Inferior parietal cortex (tissue), 1 donor: ENCODE measurements at regions not wholly inside any gene's neighbourhood (a gene's known extent, or its start where the extent isn't known, plus 50 kb on each side); places are given as distances from the start of the nearest gene placed in this dataset.
"Not testable (repeated sequence)": the region's sequence is repeated elsewhere in the genome, so short reads cannot be mapped to it uniquely, and the experiment has no call there.

Experiments used
- DNase-seq: peaks from one replicate; pipeline ENCODE4 v3.0.0-alpha.2; 2016; ENCODE audit errors: extremely low spot score

DNA sequence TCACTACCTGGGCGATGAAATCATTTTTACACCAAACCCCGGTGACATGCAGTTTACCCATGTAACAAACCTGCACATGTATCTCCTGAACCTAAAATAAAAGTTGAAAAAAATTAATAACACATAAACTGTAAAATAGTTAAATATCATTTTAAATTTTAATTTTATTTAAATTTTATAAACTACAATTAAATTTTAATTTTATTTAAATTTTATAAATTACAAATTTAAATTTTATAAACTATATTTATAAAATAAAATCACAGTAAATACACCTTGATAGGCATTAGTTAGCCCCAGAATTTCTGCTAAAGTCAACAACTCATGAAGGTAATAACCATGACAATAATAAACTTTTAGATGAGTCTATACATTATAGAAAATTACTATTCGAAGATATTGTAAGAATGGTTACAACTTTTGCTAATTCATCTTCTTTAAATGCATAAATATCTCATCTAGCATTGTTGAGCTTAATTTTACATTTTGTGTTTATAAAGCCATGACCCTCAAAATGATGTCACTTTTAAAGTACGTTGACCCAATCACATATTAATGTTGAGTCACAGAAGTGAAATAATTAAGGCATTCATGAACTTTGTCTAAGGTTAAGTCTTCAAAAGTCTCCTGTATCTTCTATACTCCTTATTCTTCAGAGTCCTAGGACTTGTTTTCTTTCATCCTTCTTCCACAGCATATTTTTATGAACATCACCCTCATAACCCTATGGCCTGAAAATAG lies 755.8 kb upstream of the LCORL start:
- DNase-seq = no peak

DNA sequence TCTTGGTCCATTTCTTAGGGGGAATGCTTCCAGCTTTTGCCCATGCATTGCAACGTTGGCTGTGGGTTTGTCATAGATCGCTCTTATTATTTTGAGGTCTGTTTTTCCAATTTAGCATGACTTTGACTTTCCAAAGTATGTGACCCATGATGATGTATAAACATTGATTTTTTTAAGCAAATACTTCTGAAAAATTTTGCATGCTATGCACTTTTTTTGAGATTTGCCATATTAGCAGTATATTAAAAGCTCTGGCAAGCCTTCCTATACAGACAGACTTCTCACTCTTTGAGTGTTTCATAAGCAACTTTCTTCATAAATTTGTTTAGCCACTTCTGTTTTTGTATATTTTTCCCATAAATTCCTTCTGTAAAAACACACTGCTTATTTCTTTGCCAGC lies 746.4 kb upstream of the LCORL start:
- DNase-seq = no peak

DNA sequence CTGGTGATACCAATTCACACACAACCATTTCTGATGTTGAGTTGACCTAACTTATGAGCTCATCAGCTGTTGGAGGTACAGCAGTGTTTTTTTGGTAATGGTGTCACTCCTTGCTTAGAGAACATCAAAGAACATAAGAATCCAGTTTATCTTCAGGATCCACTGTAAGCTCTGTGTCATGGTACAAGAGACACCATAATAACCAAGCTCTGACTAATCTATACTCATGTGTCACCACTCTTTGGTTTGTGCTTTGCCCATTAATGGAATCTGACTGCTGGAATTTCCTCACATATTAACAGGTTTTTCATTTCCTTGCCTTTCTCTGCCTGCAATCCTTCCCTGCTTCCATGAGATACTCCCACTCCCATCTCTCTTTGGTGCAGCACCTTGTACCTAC lies 735.1 kb upstream of the LCORL start:
- DNase-seq = no peak

DNA sequence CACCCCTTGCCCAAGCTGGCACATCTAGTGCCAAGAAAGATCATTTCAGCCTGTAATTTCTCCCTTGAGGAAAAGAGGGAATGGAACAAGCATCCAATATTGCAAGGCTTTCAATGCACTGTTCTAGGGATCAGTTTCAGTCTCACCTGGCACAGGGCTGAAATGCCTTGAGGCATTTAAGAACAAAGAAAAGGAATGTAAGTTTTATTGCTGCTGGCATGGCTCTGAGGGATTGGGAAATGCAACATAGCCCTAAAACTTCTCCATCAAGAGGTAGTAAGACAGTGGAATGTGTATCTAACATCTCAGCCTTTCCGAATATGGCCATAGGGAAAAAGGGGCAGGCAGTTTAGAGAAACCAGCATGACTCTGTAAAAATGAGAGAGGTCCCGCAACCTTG lies 732.6 kb upstream of the LCORL start:
- DNase-seq = no peak

DNA sequence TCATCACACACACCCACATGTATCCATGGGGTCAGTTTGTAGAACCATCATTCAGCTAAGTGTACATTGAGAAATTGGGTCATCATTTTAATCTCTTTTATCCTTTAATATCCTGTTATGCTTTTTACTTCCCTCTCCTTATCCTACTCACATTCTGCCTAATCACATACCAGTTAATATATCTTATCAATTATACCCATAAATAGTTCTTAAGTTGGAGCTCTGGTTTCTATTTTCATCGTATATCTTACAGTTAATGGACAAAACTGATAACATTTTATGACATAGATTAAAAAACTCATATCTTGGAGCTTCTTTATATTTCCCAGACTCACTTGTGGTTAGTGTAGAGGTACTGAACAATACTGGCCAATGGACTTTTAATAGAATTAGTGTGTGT lies 729.5 kb upstream of the LCORL start:
- DNase-seq = no peak

DNA sequence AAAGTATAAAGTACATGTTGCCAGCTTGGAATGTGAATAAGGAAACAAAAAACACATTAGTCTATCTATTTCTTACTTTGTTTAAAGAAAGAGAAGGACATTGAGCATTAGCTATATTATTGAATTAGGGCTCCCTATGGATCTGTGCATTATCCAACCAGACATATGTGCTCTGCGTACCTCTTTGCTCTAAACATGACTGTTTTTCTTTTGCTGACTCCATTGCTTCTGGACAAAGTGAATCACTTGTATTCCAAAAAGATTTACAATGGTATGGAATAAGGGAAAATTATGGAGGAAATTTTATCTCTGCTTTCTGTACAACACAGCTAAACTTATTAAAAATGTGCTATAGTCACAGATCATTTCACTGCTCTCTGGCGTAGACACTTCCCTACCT lies 727.8 kb upstream of the LCORL start:
- no peak for DNase-seq

DNA sequence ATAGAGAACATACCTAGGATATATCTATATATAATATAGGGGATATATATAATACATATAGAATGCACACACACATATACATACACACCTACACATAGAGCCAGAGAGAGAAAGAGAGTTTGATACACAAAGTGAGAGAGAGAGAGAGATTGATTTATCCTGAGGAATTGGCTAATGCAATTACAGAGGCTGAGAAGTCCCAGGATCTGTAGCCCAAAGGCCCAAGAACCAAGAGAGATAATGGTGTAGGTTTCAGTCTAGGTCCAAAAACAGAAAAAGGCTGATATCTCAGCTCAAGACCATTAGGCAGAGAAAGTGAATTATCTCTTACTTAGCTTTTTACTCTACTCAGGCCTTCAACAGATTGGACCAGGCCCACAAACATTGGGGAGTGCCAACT lies 715.0 kb upstream of the LCORL start:
- DNase-seq = no peak

DNA sequence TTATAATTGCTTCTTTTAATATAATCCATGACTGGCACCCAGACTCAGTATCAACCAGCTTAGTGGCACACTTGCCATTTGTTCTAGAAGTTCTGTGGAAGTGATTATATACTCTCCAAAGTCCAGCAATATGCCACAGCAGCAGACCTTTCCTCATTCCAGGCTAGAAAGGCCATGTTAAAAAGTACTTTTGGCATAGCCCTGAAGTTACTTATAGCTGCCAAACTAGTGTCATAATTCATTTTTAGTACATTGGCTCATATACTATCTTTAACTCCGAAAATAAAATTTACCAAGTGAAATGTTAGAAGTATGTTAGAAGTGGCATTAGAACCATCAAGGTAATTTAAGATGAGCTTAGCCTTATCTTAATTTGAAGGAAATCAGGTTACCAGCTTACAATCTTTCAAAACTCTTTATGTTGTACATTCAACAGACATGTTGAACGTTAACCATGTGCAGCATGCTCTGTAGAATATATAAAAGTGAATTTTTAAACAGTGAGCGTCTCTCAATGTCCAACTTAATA lies 714.2 kb upstream of the LCORL start:
- no peak for DNase-seq

DNA sequence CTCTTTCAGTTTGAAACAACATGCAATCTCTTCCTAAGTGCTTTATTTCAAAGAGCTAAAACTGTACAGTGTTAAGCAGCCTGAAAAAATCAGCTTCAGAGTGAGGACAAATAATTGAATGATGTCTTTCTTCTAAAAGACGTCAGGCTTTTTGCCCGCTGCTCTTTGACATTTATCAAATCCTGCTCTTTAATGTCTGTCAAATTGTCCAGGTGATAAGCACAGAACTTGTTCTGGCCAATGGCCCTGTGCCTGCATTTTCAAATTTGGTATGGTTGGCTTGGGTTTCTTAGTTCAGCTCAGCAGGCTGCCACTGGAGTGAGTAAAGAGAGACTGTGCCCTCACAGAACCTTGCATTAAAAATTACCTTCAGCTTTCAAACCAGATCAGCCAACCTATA lies 712.9 kb upstream of the LCORL start:
- DNase-seq = no peak

DNA sequence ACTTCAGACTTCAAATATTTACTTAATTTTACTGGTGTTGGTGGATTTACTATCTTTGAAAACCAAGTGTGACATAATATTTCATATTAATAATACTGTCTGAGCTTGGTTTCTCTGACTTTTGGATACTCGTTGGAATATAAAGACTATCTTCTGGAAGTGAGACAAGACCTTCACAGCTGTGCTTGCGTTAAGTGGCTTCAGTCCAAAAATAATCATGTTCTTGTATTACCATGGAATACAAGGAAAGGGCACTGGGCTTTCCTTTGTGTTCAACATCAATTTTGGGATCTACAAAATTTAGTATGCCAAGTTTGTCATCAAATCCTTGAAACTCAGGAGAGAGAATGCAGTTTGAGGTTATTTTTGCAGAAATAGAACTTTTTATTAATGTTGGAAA lies 712.4 kb upstream of the LCORL start:
- DNase-seq = no peak

DNA sequence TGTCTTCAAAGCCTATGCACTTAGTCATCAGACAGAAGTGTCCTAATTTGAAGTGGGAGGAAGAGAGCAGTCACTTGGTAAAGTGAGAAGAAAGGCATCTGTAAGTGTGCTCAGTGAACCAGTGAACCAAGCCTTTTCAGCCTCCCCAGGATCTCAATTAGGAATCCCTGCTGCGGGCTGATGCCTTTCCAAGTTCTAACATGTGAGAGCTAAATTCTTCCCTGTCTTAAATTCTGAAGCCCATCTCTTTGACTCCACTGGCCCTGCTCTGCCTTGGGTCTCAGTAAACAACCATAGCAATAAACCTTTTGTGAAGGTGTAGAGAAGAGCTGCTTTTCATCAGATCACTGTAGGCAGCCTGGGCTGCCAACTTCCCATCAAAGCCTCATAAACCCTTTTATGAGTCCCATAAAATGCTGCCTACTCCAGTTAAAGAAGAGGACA lies 701.2 kb upstream of the LCORL start:
- no peak for DNase-seq

DNA sequence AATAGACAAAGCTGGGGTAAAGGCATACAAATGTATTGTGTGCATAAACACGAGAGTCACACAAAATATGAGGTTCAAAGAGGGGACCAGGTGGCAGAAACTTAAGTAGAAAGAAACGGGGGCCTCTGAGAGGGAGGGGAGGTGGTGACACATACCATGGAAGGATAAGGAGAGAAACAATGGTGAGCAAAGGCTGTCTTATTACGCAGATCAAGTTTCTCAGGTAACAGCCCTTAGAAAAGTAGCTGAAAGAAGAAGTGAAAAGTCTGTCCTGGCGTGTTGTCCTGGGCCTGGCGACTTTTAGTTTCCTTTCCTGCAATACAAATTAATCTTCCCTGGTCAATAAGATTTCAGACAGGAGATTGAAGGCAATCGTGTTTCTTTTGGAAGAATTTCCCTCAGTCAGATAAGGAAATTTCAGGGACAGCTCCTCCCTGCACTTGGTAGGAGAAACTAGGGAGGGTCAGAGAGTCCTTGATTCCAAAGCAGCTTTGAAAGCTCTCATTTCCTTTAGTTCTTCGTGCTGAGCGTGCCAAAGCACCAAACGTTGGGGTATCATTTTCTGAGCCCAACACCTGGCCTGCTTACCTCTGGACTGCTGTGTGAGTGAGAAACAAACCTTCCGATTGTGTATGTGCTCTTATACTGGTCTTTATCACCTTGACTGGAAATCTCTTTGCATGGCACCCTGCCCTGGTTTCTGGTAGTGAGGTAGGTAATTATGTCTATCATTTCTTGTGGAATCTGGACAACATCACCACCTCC lies 676.7 kb upstream of the LCORL start:
- no peak for DNase-seq

DNA sequence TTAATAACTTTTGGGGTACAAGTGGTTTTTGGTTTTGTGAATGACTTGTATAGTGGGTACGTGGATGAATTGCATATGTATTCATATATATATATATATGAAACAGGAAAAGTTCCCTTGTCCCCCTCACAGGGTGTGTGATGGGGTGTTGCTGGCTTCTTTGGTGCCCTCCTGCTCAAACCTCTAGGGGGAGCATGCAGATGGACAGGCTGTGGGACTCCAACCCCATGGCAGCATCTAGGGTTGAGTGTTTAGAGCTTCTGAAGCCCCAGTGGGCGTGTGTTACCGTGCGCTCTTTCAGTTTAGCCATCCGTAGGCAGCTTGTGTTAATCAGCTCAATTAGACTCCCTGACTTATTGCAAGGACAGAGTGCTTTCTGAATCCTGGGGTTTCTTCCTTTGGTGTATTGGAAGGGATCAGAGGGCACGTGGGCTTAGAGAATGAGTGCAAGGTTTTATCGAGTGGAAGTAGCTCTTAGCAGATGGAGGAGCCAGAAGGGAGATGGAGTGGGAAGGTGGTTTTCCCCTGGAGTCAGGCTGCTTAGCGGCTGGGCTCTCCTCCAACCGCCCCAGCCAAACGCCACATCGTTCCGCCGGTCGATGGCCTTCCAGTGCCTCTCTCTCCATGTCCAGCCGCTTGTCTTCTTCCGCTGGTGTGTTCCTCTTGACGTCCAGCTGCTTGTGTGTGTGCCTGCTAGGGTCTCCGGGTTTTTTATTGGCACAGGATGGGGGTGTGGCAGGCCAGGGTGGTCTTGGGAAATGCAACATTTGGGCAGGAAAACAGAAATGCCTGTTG lies 674.4 kb upstream of the LCORL start:
- DNase-seq = no peak

DNA sequence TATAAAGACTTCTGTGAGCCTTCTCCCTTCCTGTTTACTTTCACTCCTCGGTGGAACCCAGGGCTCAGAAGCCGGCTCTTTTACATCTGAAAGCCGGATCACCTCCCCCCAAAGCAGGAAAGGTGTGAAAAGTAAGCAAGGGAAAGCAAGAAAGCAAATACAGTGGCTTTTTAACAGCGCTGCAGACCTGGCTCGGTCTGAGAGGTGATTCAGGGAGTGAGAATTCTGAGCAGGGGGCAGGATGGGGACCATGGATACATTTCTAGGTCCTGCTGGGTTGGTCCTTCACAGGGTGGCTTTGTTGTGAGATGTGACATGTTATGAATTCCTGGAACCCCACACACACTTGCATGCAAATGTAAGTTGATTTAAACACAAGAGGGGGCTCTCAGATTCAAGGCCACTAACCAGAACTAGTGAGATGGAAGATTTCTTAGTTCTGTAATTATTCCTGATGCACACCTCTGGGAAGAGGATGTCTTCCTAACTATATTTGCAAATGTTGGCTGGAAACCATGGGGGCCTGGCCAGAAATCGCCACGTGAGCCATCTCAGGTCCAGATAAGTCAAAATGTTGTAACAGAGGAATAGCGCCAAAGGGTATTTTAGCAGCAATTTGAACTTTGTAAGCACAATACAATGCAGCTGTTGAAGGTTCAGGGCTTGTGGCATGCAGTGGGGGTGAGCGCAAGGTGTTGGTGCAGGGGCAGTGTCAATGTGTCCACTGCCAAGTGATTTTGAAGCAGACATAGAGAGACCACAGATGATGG lies 670.1 kb upstream of the LCORL start:
- no peak for DNase-seq

DNA sequence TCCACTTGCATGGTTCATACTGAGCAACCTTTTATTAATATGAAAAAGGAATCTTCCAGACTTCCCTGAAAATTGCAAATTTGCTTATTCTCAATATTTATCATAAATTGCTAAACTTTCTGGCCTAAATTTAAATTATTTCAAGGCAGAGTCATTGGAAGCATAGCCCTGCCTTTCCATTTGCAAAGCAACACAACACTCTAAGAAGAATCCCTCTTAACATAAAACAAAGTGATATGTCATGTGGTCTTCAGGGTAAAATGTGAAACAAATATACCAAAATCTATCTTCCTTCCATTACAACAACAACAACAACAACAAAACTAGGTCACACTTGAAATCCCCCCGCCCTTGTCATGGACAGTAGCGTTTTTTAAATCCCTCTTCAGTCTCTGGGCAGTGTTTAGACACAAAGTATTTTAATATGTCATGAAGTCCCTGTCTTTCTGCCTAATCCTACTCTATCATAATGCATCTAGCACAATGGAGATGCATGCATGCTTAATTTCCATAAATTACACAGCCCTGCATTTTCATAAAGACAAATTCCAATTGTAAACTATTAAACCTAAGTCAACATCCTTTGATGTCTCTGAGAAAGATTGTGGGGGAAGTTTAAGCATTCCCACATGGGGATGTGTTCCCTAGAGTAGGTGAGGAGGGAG lies 668.9 kb upstream of the LCORL start:
- no peak for DNase-seq

DNA sequence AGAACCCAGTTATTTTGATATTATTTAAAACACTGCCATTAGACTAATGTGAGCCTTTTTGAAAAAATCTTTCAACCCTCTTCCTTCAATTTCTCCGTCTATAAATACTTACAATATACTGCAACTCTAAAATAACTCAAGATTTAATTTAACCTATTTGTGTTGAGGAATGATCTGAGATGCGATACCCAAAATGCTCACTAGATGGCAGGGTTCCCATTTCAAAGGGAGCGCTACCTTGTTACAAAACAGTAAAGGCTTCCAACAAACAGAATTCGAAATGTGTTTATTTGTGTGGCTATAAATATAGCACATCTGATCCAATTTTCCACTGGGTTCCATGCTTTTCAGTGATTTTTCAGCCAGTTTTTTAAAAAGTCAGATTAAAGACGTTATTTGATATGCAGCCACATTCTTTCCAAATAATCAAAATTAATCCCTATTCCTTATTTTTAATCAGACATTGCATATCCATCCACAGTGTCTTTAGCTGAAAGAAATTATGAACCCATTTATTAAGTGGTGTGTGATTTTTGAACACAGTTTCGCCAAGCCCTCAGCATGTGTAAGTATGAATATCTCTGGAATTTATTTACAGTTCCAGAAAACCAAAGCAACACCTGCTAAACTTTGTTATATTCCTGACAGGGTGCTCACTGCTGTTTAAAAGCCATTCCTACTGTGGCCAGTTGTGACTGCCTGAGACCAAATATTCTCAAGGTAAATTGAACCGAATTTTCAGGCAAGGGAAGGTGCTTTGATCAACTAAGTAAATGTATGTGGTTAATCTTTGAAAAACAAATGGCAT lies 668.0 kb upstream of the LCORL start:
- DNase-seq = peak; percentile 92

DNA sequence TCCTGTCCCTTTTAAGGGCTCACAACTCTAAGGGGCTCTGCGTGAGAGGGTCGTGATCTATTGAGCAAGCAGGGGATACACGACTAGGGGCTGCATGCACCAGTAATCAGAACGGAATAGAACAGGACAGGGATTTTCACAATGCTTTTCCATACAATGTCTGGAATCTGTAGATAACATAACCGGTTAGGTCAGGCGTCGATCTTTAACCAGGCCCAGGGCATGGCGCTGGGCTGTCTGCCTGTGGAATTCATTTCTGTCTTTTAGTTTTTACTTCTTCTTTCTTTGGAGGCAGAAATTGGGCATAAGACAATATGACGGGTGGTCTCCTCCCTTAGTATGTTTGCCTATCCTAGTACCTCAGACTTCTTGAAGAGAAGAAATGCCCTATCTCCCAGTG lies 666.8 kb upstream of the LCORL start:
- DNase-seq = not testable (repeated sequence)

DNA sequence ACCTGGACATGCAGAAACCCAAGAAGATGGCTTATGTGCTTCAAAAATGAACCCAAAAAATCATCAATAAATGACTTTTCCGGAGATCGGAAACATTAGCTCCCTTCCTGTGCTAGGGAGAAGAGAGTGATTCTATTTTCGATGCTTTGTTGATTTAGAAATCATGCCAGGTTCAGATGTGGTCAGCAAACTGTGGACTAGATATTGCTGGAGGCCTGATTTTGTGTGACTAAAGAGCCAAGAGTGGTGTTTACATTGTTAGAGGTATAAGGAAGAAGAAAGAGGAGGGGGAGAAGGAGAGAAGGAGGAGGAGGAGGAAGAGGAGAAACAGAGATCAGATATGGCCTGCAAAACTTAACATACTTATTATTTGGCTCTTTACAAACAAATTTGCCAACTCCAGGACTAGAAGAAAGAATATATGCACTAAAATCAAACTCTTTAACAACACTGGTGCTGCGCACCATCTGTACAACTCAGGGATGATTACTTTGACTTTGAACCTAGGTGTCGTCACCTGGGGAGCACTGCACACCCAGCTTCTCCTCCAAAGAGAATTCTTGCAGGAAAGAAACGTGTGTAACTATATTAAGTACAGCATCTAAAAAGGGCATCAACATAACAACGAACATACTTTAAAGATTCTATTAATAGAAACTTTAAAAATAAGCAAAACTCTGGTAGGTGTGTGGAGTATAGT lies 664.9 kb upstream of the LCORL start:
- no peak for DNase-seq

DNA sequence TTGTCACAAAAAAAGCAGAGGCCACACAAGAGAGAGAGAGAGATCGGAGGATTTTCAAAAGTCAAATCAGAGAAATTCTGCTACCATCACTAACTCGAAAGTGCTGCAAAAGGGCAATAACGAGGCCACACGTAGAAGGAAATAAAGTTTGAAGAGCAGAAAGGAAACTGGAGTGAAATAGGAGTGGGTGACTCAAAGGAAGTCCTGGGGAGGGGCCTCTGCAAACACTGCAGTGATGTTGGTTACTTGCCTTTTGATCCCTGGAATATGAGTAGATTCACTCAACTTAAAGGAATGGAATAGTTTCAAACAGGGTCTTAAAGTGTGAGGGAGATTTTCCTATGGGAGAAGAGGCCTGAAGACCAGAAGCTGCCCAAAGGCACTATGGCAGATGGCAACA lies 663.4 kb upstream of the LCORL start:
- no peak for DNase-seq

DNA sequence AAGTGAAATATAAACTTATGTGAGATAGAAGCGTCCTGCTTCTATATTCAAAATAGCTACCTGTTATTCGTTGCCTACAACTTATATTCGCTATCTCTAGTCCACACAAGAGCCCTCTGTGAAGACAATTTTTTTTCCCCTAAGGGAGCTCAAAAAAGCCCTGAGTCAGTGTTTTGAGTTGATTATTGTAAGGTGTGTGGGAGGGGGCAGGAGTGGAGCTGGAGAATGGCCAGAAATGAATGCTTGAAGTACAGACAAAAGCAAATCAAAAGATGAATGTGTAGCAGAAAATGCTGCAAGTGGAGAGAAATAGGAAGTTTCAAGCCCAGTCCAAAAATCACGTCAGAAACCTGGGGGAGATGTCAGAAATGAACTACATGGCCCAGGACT lies 655.0 kb upstream of the LCORL start:
- DNase-seq = no peak
